ENCODE measurements at regions not wholly inside any gene's neighbourhood (a gene's known extent, or its start where the extent isn't known, plus 50 kb on each side); places are given as distances from the start of the nearest gene placed in this dataset.
A peak's percentile ranks its signal among the peaks of the same experiment; 100 is the strongest.

GRCh38 chr3:10758304-10759037, 57.6 kb upstream of the SLC6A11 start:
- TF ChIP-seq CTCF (IDR thresholded peaks at IDR 0.05; ENCODE audit: low read depth, low read length) (peak; percentile 66), EZH2phosphoT487 (IDR thresholded peaks at IDR 0.05; ENCODE audit: low read depth) (no peak)

Data from OCI-LY3 (cell line).